COLO668 (cell line): ENCODE measurements at regions not wholly inside any gene's neighbourhood (a gene's known extent, or its start where the extent isn't known, plus 50 kb on each side); places are given as distances from the start of the nearest gene placed in this dataset.

Source experiments
- DNase-seq: peaks from one replicate; lab custom pipeline; 2025; ENCODE audit not compliant: unreplicated experiment; lab: John Stamatoyannopoulos, UW

DNA sequence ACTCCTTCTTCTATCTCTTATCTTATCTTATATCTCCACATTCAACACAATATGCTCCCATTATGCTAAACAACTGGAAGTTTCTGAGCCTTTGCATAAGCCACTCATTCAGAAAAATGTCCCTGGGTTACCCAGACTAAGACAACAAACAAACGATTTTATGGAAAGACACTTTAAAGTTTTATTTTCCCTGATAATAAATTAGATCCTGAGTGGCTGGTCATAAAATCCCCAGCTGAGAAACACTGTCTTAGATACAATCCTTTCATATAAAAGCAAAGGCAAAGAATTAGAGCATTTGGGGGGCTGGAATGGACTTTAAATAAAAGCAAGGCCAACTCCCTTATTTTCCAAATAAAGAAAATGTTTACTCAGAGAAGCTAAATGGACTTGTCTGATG lies 322.3 kb downstream of the GBE1 start:
- DNase-seq: no peak

- no peak for DNase-seq
Measured at GRCh38 chr3:81437683-81438082, 323.8 kb downstream of the GBE1 start.

DNA sequence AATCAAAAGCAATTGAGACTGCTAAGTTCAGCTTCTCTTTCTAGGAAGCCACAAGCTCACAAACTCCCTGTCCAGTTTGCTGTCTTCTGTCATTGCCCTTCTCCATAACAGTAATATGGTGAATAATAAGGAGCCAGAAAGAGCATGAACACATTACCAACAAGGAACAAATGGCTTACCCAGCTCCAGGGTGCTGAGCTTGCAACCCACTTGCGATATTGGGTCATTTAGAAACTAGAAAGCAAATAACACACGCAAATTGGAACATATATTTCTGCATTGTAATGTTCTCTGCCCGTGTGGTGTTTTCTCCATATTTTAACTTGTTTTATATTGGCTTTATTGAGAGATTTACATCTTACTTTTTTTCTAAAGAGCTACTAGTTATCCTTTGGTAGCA lies 325.3 kb downstream of the GBE1 start:
- no peak for DNase-seq

DNA sequence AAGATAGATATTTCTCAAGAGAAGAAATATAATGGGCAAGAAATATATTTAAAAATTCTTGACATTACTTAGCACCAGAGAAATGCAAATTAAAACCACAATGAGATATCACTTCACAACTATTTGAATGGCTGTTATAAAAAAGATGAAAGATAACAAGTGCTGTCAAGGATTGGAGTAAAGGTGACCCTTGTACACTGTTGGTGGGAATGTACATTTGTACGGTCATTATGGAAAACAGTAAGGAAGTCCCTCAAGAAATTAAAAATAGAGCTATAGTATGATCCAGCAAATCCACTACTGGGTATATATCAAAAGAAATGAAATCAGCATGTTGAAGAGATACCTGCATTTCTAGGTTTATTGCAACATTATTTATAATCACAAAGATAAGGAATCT lies 326.4 kb downstream of the GBE1 start:
- DNase-seq: no peak

GRCh38 chr3:81434161-81434560 lies 327.3 kb downstream of the GBE1 start:
- DNase-seq: no peak

GRCh38 chr3:81433675-81434074 lies 327.8 kb downstream of the GBE1 start:
- DNase-seq: no peak

DNA sequence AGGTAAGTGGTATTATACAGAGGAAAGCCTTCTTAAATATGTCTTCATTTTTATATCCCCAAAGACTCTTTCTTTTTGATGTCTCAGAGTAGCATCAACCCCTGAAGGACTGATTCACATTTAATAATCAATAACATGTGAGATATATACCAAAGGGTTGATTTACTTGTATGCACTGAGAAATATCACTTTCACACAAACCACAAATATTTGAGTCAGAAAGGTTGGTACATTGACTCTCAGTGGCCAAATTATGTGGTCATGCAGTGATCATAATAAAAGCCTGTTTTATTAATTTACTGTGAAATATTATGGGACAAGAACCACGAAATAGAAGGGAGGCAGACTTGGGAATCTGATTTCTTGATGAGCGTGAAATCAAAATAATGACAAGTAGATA lies 329.0 kb downstream of the GBE1 start:
- no peak for DNase-seq

- DNase-seq: no peak
Measured at GRCh38 chr3:81426826-81427577, 334.4 kb downstream of the GBE1 start.

GRCh38 chr3:81425198-81425868 lies 336.1 kb downstream of the GBE1 start:
- DNase-seq: no peak

DNA sequence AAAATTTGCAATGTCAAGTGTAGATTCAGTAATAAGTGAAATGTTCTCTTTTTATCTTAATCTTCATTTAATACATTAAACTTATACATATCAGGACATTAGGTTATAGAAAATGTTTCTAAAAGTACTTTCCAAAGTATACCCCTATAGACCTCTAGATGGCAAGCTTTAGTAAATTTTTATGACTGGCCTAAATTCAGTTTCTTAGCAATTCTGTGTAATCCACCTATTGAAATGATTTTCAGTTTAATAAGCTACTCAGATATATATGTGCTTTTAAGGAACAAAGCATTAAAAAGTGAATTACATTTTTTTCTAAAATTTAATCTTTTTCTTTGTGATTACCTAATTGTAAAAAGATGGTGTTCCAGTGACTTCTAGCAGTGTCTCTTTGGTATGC lies 342.2 kb downstream of the GBE1 start:
- DNase-seq: no peak

DNA sequence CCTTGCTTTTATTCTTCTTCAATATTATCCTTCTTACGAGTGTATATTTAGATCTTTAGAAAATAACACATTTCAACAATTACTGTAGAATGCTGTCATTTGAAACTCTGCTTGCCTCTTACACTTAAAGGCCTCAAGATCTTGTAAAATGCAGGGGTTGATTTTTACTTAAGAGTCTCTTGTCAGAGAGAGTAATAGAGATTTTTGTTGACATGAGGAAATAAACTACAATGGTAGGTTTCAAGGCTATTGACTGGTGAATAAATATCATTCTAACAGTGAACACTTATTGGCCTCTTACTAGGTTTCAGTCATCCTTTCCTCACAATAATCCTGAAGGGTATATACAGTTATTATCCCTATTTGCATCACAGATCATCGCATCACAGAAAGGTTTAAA lies 344.6 kb downstream of the GBE1 start:
- DNase-seq: no peak

GRCh38 chr3:81406318-81406717 lies 355.1 kb downstream of the GBE1 start:
- no peak for DNase-seq

- no peak for DNase-seq
Measured at GRCh38 chr3:81395739-81396513, 365.5 kb downstream of the GBE1 start.

- no peak for DNase-seq
Measured at GRCh38 chr3:81394651-81395524, 366.6 kb downstream of the GBE1 start.

- DNase-seq: no peak
Measured at GRCh38 chr3:81393251-81393650, 368.2 kb downstream of the GBE1 start.

GRCh38 chr3:81390796-81391195 lies 370.6 kb downstream of the GBE1 start:
- DNase-seq: no peak

- DNase-seq: no peak
Measured at GRCh38 chr3:81388191-81388590, 373.3 kb downstream of the GBE1 start.

GRCh38 chr3:81382470-81382869 lies 379.0 kb downstream of the GBE1 start:
- no peak for DNase-seq

DNA sequence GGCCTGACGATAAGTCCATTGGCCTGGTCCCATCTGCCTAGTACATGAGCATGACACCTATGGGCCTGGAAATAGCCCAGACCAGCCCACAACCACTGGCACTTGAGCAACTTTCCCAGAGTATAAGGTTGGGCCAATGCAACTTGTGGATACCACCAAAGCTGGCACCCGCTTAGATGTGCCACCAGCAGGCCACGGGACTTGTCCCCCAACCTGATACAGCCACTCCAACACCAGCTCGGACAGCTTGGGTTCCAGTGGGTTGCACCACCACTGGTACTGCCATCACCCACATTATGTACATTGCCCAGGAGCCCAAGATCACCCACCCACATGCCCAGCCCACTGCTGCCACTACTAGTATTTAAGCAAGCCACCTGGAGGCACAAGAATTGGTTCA lies 381.2 kb downstream of the GBE1 start:
- DNase-seq: no peak

GRCh38 chr3:81378552-81379293 lies 382.7 kb downstream of the GBE1 start:
- no peak for DNase-seq
